GM18909 (cell line): ENCODE measurements at regions not wholly inside any gene's neighbourhood (a gene's known extent, or its start where the extent isn't known, plus 50 kb on each side); places are given as distances from the start of the nearest gene placed in this dataset.
"Not testable (repeated sequence)": the region's sequence is repeated elsewhere in the genome, so short reads cannot be mapped to it uniquely, and the experiment has no call there.

ENCODE experiments used
- ATAC-seq: cut with Tn5 transposase; IDR thresholded peaks from one replicate; pipeline ENCODE4 v1.9.1; 2021; ENCODE audit warnings: mild to moderate bottlenecking; ENCODE audit not compliant: unreplicated experiment, poor library complexity

- ATAC-seq: no peak
Observed at GRCh38 chr13:73661687-73662425, 472.3 kb downstream of the KLF12 start.

GRCh38 chr13:73661066-73661465 lies 473.1 kb downstream of the KLF12 start:
- ATAC-seq: no peak

- ATAC-seq: no peak
Observed at GRCh38 chr13:73658639-73659038, 475.6 kb downstream of the KLF12 start.

- ATAC-seq: no peak
Observed at GRCh38 chr13:73657821-73658540, 476.2 kb downstream of the KLF12 start.

- ATAC-seq: no peak
Observed at GRCh38 chr13:73656863-73657262, 477.3 kb downstream of the KLF12 start.

GRCh38 chr13:73653688-73654087 lies 480.5 kb downstream of the KLF12 start:
- ATAC-seq: no peak

- ATAC-seq: no peak
Observed at GRCh38 chr13:73647417-73647816, 486.8 kb downstream of the KLF12 start.

- ATAC-seq: not testable (repeated sequence)
Observed at GRCh38 chr13:73640476-73641179, 493.6 kb downstream of the KLF12 start.

GRCh38 chr13:73635166-73635787 lies 498.9 kb downstream of the KLF12 start:
- no peak for ATAC-seq

- no peak for ATAC-seq
Observed at GRCh38 chr13:73633817-73634460, 500.3 kb downstream of the KLF12 start.

- ATAC-seq: no peak
Observed at GRCh38 chr13:73631411-73631810, 502.8 kb downstream of the KLF12 start.

- ATAC-seq: no peak
Observed at GRCh38 chr13:73625562-73626339, 508.5 kb downstream of the KLF12 start.

GRCh38 chr13:73623281-73623680 lies 510.9 kb downstream of the KLF12 start:
- ATAC-seq: no peak

- ATAC-seq: no peak
Observed at GRCh38 chr13:73622381-73622780, 511.8 kb downstream of the KLF12 start.

- ATAC-seq: no peak
Observed at GRCh38 chr13:73618275-73618865, 515.8 kb downstream of the KLF12 start.

- no peak for ATAC-seq
Observed at GRCh38 chr13:73616861-73617260, 517.3 kb downstream of the KLF12 start.

- ATAC-seq: no peak
Observed at GRCh38 chr13:73610799-73611592, 523.2 kb downstream of the KLF12 start.

- no peak for ATAC-seq
Observed at GRCh38 chr13:73608711-73609485, 525.3 kb downstream of the KLF12 start.
